Coronary artery (tissue), 2 donors: ENCODE measurements at regions not wholly inside any gene's neighbourhood (a gene's known extent, or its start where the extent isn't known, plus 50 kb on each side); places are given as distances from the start of the nearest gene placed in this dataset.

Source experiments
- DNase-seq: peaks from one replicate; pipeline ENCODE4 v3.0.0-alpha.2; 2017; ENCODE audit warnings: low spot score
- H3K27ac ChIP-seq, 2 donors: fragments of 200-600 bp; sonication (generic); one replicate each; pipeline ENCODE4 v1.5.1; 2016 to 2019
- H3K4me3 ChIP-seq: fragments of 200-600 bp; sonication (generic); 2 replicates; pipeline ENCODE4 v1.5.1; 2016; ENCODE audit warnings: mild to moderate bottlenecking, moderate library complexity
- CTCF ChIP-seq: fragments of 200-600 bp; sonication (generic); IDR thresholded peaks from one replicate; pipeline ENCODE4 v1.5.1; 2019; ENCODE audit warnings: antibody characterized with exemption

DNA sequence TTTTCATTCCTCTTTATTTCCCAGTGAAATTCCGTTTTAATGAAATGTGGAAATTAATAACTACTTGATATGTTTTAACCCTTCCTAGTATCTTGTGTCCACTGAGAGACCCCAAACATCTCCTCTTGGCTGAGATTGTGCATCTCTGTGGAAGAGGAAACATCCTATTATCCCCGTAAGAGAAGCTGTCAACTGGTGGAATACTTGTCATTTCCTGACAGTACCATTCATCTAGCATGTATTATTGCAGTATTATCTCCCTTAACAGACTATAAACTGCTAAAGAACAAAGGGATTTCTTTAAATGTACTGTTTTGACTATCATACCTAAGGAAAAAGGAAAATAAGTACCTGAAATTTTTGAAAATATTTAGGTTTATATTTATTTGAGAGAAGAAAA is 277.3 kb upstream of the SLC7A11 start:
- no peak for TF ChIP-seq CTCF
- no peak for DNase-seq
- Histone ChIP-seq H3K4me3 (no peak overlapping the region), H3K27ac (no peak overlapping the region)

DNA sequence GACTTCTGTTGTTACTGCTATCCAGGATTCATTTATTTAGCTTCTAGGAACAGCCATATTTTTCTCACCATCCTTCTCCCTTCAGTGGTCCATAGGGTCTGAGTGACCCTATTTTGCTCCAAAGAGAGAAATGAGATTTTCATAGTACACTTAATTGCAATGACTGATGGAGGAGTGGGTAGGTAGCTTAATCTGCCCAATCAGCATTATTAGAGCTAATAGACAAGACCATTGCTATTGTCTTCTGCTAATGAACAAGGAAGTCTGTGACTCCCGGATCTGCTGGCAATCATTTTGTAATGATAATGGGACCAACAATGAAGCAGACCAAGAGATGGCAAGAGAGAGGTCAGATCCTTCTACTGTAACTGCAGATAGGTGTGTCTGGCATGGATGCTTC is 271.4 kb upstream of the SLC7A11 start:
- no peak for DNase-seq
- Histone ChIP-seq H3K27ac (no peak overlapping the region), H3K4me3 (no peak overlapping the region)
- TF ChIP-seq CTCF = no peak

GRCh38 chr4:138512756-138513155 is 270.6 kb upstream of the SLC7A11 start:
- no peak for DNase-seq
- H3K4me3 ChIP-seq = no peak overlapping the region
- no peak for TF ChIP-seq CTCF
- H3K27ac ChIP-seq = no peak overlapping the region

- no peak overlapping the region for H3K27ac ChIP-seq
- DNase-seq = no peak
- TF ChIP-seq CTCF = no peak
These were observed 267.9 kb upstream of the SLC7A11 start for GRCh38 chr4:138510053-138510452.

GRCh38 chr4:138509346-138509745 is 267.2 kb upstream of the SLC7A11 start:
- Histone ChIP-seq H3K4me3 (no peak overlapping the region), H3K27ac (no peak overlapping the region)
- no peak for TF ChIP-seq CTCF
- no peak for DNase-seq

More at GRCh38 chr4:138510053-138510452, 267.9 kb upstream of the SLC7A11 start:
- H3K4me3 ChIP-seq = no peak overlapping the region

DNA sequence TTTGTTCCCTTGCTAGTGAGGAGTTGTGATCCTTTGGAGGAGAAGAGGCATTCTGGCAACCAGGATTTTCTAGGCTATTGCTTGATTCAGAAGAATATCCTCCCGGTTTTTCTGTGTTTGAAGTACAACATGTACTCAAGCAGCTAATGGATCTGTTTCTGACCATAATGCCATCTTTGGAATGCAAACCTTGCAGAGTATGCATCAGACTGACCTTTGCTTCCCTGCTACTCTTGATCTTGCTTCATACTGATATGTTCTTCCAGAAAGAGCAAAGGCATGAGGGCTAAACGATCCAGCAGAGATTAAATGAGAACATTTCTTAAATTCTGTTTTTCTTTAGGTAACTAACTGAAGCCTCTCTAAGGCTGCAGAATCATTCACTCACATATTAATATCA is 265.4 kb upstream of the SLC7A11 start:
- Histone ChIP-seq H3K4me3 (no peak overlapping the region), H3K27ac (no peak overlapping the region)
- DNase-seq = no peak
- no peak for TF ChIP-seq CTCF

GRCh38 chr4:138501614-138502013 is 259.5 kb upstream of the SLC7A11 start:
- no peak for TF ChIP-seq CTCF
- DNase-seq = no peak
- no peak overlapping the region for H3K27ac ChIP-seq

More at GRCh38 chr4:138501614-138502013, 259.5 kb upstream of the SLC7A11 start:
- no peak overlapping the region for H3K4me3 ChIP-seq
